BJ (cell line): ENCODE measurements at regions not wholly inside any gene's neighbourhood (a gene's known extent, or its start where the extent isn't known, plus 50 kb on each side); places are given as distances from the start of the nearest gene placed in this dataset.

Source experiments
- CTCF ChIA-PET: fragments of 350-600 bp; formaldehyde crosslinking; extraction: SDS; loops from one replicate; lab custom pipeline; 2021; ENCODE audit warnings: antibody characterized with exemption, inconsistent platforms; lab: Yijun Ruan, JAX
- POLR2A ChIA-PET: fragments of 300-600 bp; sonication (Branson Sonifier 250); formaldehyde crosslinking; extraction: SDS; loops from one replicate; lab custom pipeline; 2021; ENCODE audit warnings: antibody characterized with exemption; lab: Charles Lee
- DNase-seq: peaks from one replicate; pipeline ENCODE4 v3.0.0-alpha.2; 2011; ENCODE audit warnings: low read depth
- H3K27me3 ChIP-seq: 2 replicates; pipeline ENCODE4 v1.6.0; 2011; ENCODE audit warnings: low read length; ENCODE audit not compliant: control insufficient read depth, insufficient read depth
- H3K36me3 ChIP-seq: 2 replicates; pipeline ENCODE4 v1.5.1; 2011; ENCODE audit warnings: low read length; ENCODE audit not compliant: control insufficient read depth, insufficient read depth
- H3K4me3 ChIP-seq: 2 replicates; pipeline ENCODE4 v1.5.1; 2011; ENCODE audit warnings: low read depth, mild to moderate bottlenecking, control low read depth, low read length
- CTCF ChIP-seq: IDR thresholded peaks from 2 replicates; pipeline ENCODE4 v1.5.1; 2011; ENCODE audit warnings: low read depth, mild to moderate bottlenecking, control low read depth, inconsistent platforms, low read length, moderate library complexity; ENCODE audit not compliant: insufficient read depth

DNA sequence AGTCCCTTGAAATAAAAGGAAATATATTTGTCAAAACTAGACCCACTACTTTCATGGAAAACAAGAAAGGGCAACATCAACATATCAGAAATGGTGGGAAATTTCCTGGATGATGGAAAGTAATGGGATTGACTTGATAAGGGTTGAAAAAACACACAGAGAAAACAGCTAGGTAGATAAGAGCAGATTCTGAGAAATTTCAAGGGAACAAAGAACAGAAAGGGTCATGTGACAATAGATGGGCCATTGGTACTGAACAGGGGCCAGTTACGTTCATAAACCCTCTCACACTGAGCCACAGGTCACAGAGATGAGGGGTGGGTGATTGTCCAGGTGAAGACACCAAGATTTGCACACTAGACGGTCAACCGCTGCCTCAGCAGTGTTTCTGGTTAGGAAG is 98.7 kb downstream of the QPCT start:
- no peak for TF ChIP-seq CTCF
- no peak for DNase-seq
- H3K27me3 ChIP-seq: peaks cover 2% of the 10 kb centered on the region; the same call in 1 of the 2 replicates
- H3K36me3 ChIP-seq: no peaks in the 10 kb centered on the region
- no peak overlapping the region for H3K4me3 ChIP-seq
- ChIA-PET POLR2A (no interaction called here), CTCF (interaction anchor here (1.4 kb wide), 2 partner anchors 9 to 448 kb away, joined by 3 to 5 read pairs; no protein-coding TSS in a partner anchor)

- no peak overlapping the region for H3K4me3 ChIP-seq
- CTCF ChIA-PET: no interaction called here
- no peak for DNase-seq
- TF ChIP-seq CTCF: no peak
- no peaks in the 10 kb centered on the region for H3K36me3 ChIP-seq
- peaks cover 2% of the 10 kb centered on the region; the same call in 1 of the 2 replicates for H3K27me3 ChIP-seq
- POLR2A ChIA-PET: interaction anchor here (0.6 kb wide), 1 partner anchor 19 kb away, joined by 3 read pairs; no protein-coding TSS in a partner anchor
Measured at GRCh38 chr2:37447446-37447845, 103.0 kb downstream of the QPCT start.

GRCh38 chr2:37448342-37449120 is 104.1 kb downstream of the QPCT start:
- peaks cover 2% of the 10 kb centered on the region; the same call in 1 of the 2 replicates for H3K27me3 ChIP-seq
- TF ChIP-seq CTCF: no peak
- POLR2A ChIA-PET: no interaction called here
- DNase-seq: no peak
- CTCF ChIA-PET: interaction anchor here (1.0 kb wide), 1 partner anchor 429 kb away, joined by 3 read pairs; no protein-coding TSS in a partner anchor
- H3K4me3 ChIP-seq: no peak overlapping the region
- no peaks in the 10 kb centered on the region for H3K36me3 ChIP-seq

- no peak for DNase-seq
- no peak for TF ChIP-seq CTCF
- H3K36me3 ChIP-seq: no peaks in the 10 kb centered on the region
- ChIA-PET CTCF (interaction anchor here (1.1 to 1.6 kb wide), 2 partner anchors 9 to 24 kb away, joined by 3 to 5 read pairs; no protein-coding TSS in a partner anchor), POLR2A (interaction anchor here (0.6 kb wide), 1 partner anchor 57 kb away, joined by 5 read pairs; no protein-coding TSS in a partner anchor)
- H3K27me3 ChIP-seq: peaks cover 2% of the 10 kb centered on the region; the same call in 1 of the 2 replicates
- no peak overlapping the region for H3K4me3 ChIP-seq
Measured at GRCh38 chr2:37449761-37450296, 105.4 kb downstream of the QPCT start.

GRCh38 chr2:37453027-37453426 is 108.6 kb downstream of the QPCT start:
- no peak overlapping the region for H3K4me3 ChIP-seq
- CTCF ChIA-PET: no interaction called here
- H3K36me3 ChIP-seq: no peaks in the 10 kb centered on the region
- no peak for DNase-seq
- TF ChIP-seq CTCF: no peak
- no peaks in the 10 kb centered on the region; the same call in 1 of the 2 replicates for H3K27me3 ChIP-seq
- POLR2A ChIA-PET: no interaction called here
